ENCODE measurements at regions not wholly inside any gene's neighbourhood (a gene's known extent, or its start where the extent isn't known, plus 50 kb on each side); places are given as distances from the start of the nearest gene placed in this dataset.

GRCh38 chr9:107975426-107976010 is 485.9 kb upstream of the KLF4 start:
- no TSS peak for BruUV-seq (replicated peaks)
- no peaks in the 10 kb centered on the region for H4K20me1 ChIP-seq (ENCODE audit: insufficient read depth, low read length)
- H2AK9ac ChIP-seq (replicated peaks; ENCODE audit: low read depth, low read length, poor library complexity): no peak overlapping the region
- H3K36me3 ChIP-seq (ENCODE audit: control insufficient read depth, insufficient read depth, low read length): no peaks in the 10 kb centered on the region
- intact Hi-C loops (cut with micrococcal nuclease): no loop called here
- no peak overlapping the region for H4K5ac ChIP-seq (ENCODE audit: low read depth, low read length)
- no peak overlapping the region for H3K4me2 ChIP-seq (ENCODE audit: low read depth, low read length)
- dilution Hi-C loops (cut with HindIII; ENCODE audit: low sequenced_read_pairs, unreplicated experiment): no loop called here
- H2AK5ac ChIP-seq (ENCODE audit: low read depth, low read length): no peak overlapping the region
- no CpG with 5 or more reads among the region's 5 CpGs for WGBS, 2 experiments (ENCODE audit: extremely low coverage in 2 of 2, insufficient read length in 1 of 2)
- no peak overlapping the region for H4K91ac ChIP-seq (ENCODE audit: insufficient read depth, low read depth, low read length)
- H3K23ac ChIP-seq (ENCODE audit: low read depth, low read length): no peak overlapping the region
- no peak overlapping the region for H3K9ac ChIP-seq (ENCODE audit: low read depth, low read length)
- ChIA-PET POLR2A (ENCODE audit: unreplicated experiment) (no interaction called here), CTCF (no interaction called here)
- no peak for DNase-seq
- H3K18ac ChIP-seq (ENCODE audit: low read depth, low read length): no peak overlapping the region
- no peaks in the 10 kb centered on the region for H3K9me1 ChIP-seq (ENCODE audit: insufficient read depth, low read length)
- no peaks in the 10 kb centered on the region; the same call in 1 of the 2 replicates for H3K27me3 ChIP-seq (ENCODE audit: control insufficient read depth, insufficient read depth, low read length)
- no peak overlapping the region for H4K8ac ChIP-seq (ENCODE audit: low read depth in 2 of 2, low read length in 2 of 2)
- no peak overlapping the region for H2BK20ac ChIP-seq (ENCODE audit: low read depth, low read length)
- H3K14ac ChIP-seq (replicated peaks; ENCODE audit: low read depth, low read length): no peak overlapping the region
- no peak overlapping the region for H2BK5ac ChIP-seq (ENCODE audit: low read depth, low read length, poor library complexity, severe bottlenecking)
- no peak overlapping the region for H3K4me3 ChIP-seq (ENCODE audit: insufficient read depth, low read depth, low read length)
- no peak overlapping the region for H2AFZ ChIP-seq (replicated peaks; ENCODE audit: low read length, poor library complexity)
- no peak overlapping the region for H3K4ac ChIP-seq (ENCODE audit: low read depth, low read length)
- in situ Hi-C loops (cut with MboI; ENCODE audit: low sequenced_read_pairs): no loop called here
- TF ChIP-seq POLR2A (IDR thresholded peaks at IDR 0.05; ENCODE audit: low read depth, low read length) (no peak), BHLHE40 (IDR thresholded peaks at IDR 0.05; ENCODE audit: low read depth, low read length) (no peak)
- no peaks in the 10 kb centered on the region for H3K4me1 ChIP-seq (ENCODE audit: control insufficient read depth, insufficient read depth, low read length)
- H2BK15ac ChIP-seq (ENCODE audit: low read depth, low read length): no peak overlapping the region
- H3K79me1 ChIP-seq (ENCODE audit: low read depth in 1 of 2, low read length in 2 of 2): no peaks in the 10 kb centered on the region
- ATAC-seq (ENCODE audit: low read depth): no peak
- H3K27ac ChIP-seq (ENCODE audit: insufficient read depth, low read length): no peak overlapping the region
- no peak overlapping the region for H2BK120ac ChIP-seq (ENCODE audit: low read depth, low read length)
- H3K9me3 ChIP-seq (ENCODE audit: control insufficient read depth, insufficient read depth, low read length): no peaks in the 10 kb centered on the region
- H3K56ac ChIP-seq (ENCODE audit: extremely low read depth, insufficient read depth, low read length): no peak overlapping the region
